Raji (cell line): ENCODE measurements at regions not wholly inside any gene's neighbourhood (a gene's known extent, or its start where the extent isn't known, plus 50 kb on each side); places are given as distances from the start of the nearest gene placed in this dataset.

Experiments
- POLR2A ChIP-seq: IDR thresholded peaks from 2 replicates; pipeline ENCODE4 v1.6.1; 2011; ENCODE audit warnings: low read depth, low read length, control low read depth; ENCODE audit not compliant: insufficient read depth

GRCh38 chr20:1757072-1757471, 99.5 kb upstream of the SIRPG start:
- TF ChIP-seq POLR2A: no peak

DNA sequence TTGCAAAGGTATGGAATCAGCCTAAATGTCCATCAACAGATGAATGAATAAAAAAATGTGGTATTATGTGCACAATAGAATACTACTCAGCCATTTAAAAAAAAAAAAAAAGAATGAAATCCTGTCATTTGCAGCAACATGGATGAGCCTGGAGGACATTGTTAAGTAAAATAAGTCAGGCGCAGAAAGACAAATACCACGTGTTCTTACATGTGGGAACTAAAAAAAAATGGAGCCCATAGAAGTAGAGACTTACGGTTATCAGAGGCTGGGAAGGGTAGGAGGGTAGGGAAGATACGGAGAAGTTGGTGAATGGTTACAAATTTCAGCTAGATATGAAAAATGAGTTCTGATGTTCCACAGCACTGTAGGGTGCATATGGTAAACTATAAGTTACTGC, 97.2 kb upstream of the SIRPG start:
- TF ChIP-seq POLR2A: no peak

GRCh38 chr20:1754306-1754705, 96.7 kb upstream of the SIRPG start:
- TF ChIP-seq POLR2A: no peak

GRCh38 chr20:1752045-1752444, 94.5 kb upstream of the SIRPG start:
- no peak for TF ChIP-seq POLR2A

- TF ChIP-seq POLR2A: no peak
These were observed 91.2 kb upstream of the SIRPG start for GRCh38 chr20:1748777-1749176.

- TF ChIP-seq POLR2A: no peak
These were observed 90.5 kb upstream of the SIRPG start for GRCh38 chr20:1747953-1748577.

- no peak for TF ChIP-seq POLR2A
These were observed 83.9 kb upstream of the SIRPG start for GRCh38 chr20:1741309-1742048.

DNA sequence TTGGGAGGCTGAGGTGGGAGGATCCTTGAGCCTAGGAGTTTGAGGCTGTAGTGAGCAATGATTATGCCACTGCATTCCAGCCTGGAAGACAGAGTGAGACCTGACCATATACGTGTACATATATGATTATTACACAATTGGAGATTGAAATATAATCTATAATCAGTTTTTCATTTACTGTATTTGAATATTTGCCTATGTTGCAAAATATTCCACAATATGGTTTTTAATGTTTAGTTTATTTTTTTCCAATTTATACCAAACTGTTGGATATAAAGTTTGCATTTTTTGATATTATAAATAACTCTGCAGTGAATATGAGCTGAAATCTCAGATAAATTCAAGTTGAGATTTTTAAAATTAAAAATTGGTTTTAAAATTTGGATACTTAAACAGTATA, 79.6 kb upstream of the SIRPG start:
- TF ChIP-seq POLR2A: no peak

DNA sequence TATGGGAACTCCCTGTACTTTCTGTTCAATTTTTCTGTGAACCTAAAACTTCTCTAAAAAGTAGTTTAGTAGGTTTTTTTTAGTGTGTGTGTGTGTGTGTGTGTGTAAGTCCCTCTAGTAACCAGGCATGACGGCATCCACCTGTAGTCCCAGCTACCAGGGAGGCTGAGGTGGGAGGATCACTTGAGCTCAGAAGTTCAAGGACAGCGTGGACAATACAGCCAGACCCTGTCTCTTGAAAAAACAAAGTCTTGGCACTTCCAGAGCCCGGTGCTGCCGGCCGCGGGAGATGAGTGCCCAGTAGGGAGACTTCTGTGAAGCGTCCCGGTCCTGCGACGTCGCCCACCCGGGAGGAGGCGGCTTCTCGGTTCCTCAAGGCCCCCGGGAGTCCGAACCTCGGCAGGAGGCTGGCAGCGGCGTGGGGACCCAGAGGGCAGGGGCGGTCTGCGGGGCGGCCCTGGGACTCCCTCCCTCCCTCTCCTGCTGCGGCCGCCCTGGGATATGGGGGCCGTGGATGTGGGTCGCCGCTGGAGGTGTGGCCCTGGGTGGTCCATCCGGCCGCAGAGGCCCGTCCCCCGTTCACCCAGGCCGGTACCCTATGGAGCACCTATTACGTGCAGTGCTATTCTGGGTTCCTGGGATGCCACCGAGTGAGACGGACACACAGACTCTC, 78.0 kb upstream of the SIRPG start:
- no peak for TF ChIP-seq POLR2A

DNA sequence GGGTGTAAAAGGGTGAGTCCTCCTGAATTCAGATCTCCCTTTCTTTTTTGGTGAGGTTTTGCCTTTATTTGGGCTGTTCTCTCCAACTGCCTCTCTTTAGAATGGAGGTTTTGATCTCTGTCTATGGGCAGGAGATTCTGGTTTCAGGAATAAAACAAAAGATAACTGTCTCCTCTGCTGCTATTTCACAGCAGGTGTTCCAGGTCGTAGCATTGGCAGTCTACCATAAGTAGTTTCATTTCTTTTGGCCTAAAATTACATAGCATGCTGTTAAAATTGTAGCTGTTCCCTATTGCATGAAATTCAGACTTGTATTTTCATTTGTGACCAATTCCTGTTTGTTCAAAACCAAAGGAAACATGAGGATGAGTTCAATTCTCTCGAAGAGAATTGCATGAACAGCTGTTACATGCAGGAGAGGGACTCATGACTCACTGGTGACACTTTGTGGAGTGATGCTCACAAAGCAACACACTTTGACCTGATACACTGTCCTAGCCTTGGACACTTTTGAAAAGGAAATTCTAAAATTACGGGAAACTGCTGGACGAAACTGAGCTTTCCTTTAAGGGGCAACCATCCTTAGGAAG, 76.8 kb upstream of the SIRPG start:
- TF ChIP-seq POLR2A: no peak

GRCh38 chr20:1724901-1725300, 67.3 kb upstream of the SIRPG start:
- no peak for TF ChIP-seq POLR2A

- TF ChIP-seq POLR2A: no peak
These were observed 65.0 kb upstream of the SIRPG start for GRCh38 chr20:1722513-1723050.

GRCh38 chr20:1721687-1722512, 64.3 kb upstream of the SIRPG start:
- TF ChIP-seq POLR2A: no peak

DNA sequence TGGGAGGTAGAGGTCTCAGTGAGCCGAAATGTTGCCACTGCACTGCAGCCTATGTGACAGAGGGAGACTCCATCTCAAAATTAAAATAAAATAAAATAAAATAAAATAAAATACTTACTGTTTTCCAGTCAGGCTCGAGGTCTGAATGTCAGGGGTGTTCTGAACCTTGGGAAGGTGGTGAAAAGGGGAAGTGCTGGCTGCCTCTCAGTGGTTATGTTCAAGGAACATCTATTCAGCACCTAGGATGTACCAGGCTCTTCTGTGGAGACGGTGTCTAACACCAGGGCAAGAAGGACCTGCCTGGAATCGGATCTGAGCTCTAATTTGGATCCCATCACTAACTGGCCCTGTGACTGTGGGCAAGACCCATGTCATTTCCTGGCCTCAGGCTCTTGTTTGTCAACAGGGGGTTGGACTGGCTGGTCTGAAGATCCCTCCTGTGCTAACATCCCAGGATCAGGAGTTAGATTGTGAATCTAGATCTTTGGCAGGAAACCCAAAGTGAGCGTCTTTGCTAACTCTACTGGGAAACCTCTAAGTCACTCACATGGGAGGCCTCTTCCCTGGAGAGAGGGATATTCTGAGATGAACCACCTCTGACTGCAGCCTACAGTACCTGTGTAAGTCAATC, 63.4 kb upstream of the SIRPG start:
- TF ChIP-seq POLR2A: no peak
